Epithelial cell of proximal tubule (primary cell): ENCODE measurements at regions not wholly inside any gene's neighbourhood (a gene's known extent, or its start where the extent isn't known, plus 50 kb on each side); places are given as distances from the start of the nearest gene placed in this dataset.

Experiments used
- DNase-seq: peaks from one replicate; pipeline ENCODE4 v3.0.0-alpha.2; 2011; ENCODE audit warnings: low read depth
- H3K4me3 ChIP-seq: 2 replicates; pipeline ENCODE4 v1.5.1; 2011; ENCODE audit warnings: low read depth, mild to moderate bottlenecking, low read length
- CTCF ChIP-seq: conservative IDR thresholded peaks from 2 replicates; pipeline ENCODE4 v1.5.1; 2012; ENCODE audit warnings: low read depth, mild to moderate bottlenecking, low read length

GRCh38 chr10:121332829-121333765 lies 265.1 kb downstream of the FGFR2 start:
- DNase-seq = no peak
- TF ChIP-seq CTCF = no peak
- no peak overlapping the region for H3K4me3 ChIP-seq

- no peak overlapping the region for H3K4me3 ChIP-seq
- no peak for DNase-seq
- no peak for TF ChIP-seq CTCF
Observed at GRCh38 chr10:121335386-121335925, 262.8 kb downstream of the FGFR2 start.

- TF ChIP-seq CTCF = no peak
- H3K4me3 ChIP-seq = no peak overlapping the region
- DNase-seq = no peak
Observed at GRCh38 chr10:121337427-121337826, 260.8 kb downstream of the FGFR2 start.

GRCh38 chr10:121338206-121338980 lies 259.9 kb downstream of the FGFR2 start:
- no peak overlapping the region for H3K4me3 ChIP-seq
- no peak for TF ChIP-seq CTCF
- DNase-seq = no peak

- no peak overlapping the region for H3K4me3 ChIP-seq
- no peak for DNase-seq
- TF ChIP-seq CTCF = no peak
Observed at GRCh38 chr10:121339114-121339513, 259.1 kb downstream of the FGFR2 start.

DNA sequence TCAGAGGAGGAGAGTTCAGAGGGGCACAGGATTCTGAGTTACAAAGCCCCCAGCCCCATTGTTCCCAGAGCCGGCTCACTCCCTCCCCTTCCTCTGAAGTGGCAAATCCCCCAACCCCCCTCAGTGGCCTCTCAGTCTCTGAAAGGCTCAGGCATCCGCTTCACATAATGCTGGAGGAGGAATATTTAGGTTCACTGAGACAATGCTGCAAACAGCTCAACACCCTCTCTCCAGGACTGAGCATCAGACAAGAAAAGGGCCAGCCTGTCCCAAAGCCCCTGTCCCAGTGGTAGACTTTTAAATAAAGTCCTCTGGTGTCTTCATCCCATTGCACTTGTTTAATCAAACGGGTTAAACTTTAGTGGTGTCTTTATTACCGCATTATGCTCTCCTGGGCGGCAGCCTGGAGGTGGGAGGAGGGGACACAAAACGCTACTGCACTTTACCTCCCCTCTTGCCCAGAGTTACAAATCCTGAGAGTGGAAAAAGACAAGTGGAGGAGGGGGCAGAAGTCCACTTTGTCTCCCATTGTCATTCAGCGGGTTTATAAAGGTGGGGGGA lies 257.9 kb downstream of the FGFR2 start:
- TF ChIP-seq CTCF = no peak
- DNase-seq = no peak
- no peak overlapping the region for H3K4me3 ChIP-seq
